Endodermal cell (in vitro differentiated cells): ENCODE measurements at regions not wholly inside any gene's neighbourhood (a gene's known extent, or its start where the extent isn't known, plus 50 kb on each side); places are given as distances from the start of the nearest gene placed in this dataset.

Experiments
- DNase-seq: peaks from one replicate; pipeline ENCODE4 v3.0.0-alpha.2; 2017
- H3K27ac ChIP-seq: 2 replicates; pipeline ENCODE4 v1.5.1; 2013; ENCODE audit warnings: mild to moderate bottlenecking, low read depth, low read length, moderate library complexity
- H3K27me3 ChIP-seq: 2 replicates; pipeline ENCODE4 v1.6.1; 2013; ENCODE audit warnings: mild to moderate bottlenecking, low read length, moderate library complexity; ENCODE audit not compliant: insufficient read depth, control insufficient read depth, poor library complexity, severe bottlenecking
- H3K36me3 ChIP-seq: 2 replicates; pipeline ENCODE4 v1.7.0; 2013; ENCODE audit warnings: mild to moderate bottlenecking, low read length, moderate library complexity; ENCODE audit not compliant: control insufficient read depth, insufficient read depth
- H3K4me1 ChIP-seq: one replicate; pipeline ENCODE4 v1.7.0; 2013; ENCODE audit warnings: low read length; ENCODE audit not compliant: control insufficient read depth, insufficient read depth
- H3K4me3 ChIP-seq: 2 replicates; pipeline ENCODE4 v1.5.1; 2013; ENCODE audit warnings: mild to moderate bottlenecking, low read length, moderate library complexity
- H3K9ac ChIP-seq: 2 replicates; pipeline ENCODE4 v1.6.1; 2013; ENCODE audit warnings: mild to moderate bottlenecking, low read length, moderate library complexity; ENCODE audit not compliant: poor library complexity, severe bottlenecking; ENCODE audit errors: extremely low read depth
- H3K9me3 ChIP-seq: 2 replicates; pipeline ENCODE4 v1.6.1; 2013; ENCODE audit warnings: mild to moderate bottlenecking, low read length, moderate library complexity; ENCODE audit not compliant: control insufficient read depth
- H3K27ac Mint-ChIP-seq: 2 replicates; pipeline ENCODE4 v1.8.0; 2020; ENCODE audit warnings: mixed read lengths
- H3K27me3 Mint-ChIP-seq: 2 replicates; pipeline ENCODE4 v1.8.0; 2021; ENCODE audit warnings: mild to moderate bottlenecking, mixed read lengths; ENCODE audit not compliant: insufficient read depth
- H3K36me3 Mint-ChIP-seq: 2 replicates; pipeline ENCODE4 v1.8.0; 2020; ENCODE audit warnings: low read depth, mixed read lengths
- H3K4me1 Mint-ChIP-seq: 2 replicates; pipeline ENCODE4 v1.8.0; 2020; ENCODE audit warnings: mixed read lengths
- H3K4me3 Mint-ChIP-seq: 2 replicates; pipeline ENCODE4 v1.8.0; 2020; ENCODE audit warnings: mild to moderate bottlenecking, moderate library complexity, mixed read lengths
- H3K9me3 Mint-ChIP-seq: 2 replicates; pipeline ENCODE4 v1.8.0; 2020; ENCODE audit warnings: mild to moderate bottlenecking, mixed read lengths
- WGBS, 2 experiments: methylation state at CpG; one replicate each; pipeline versions ENCODE4 v1.1.5 to v1.1.7; 2013; ENCODE audit warnings: missing lambda C conversion rate in 2 of 2, mixed read lengths in 1 of 2; ENCODE audit not compliant: insufficient coverage in 1 of 2, insufficient read length in 1 of 2; 5-methylcytosine and 5-hydroxymethylcytosine counted together
- TF ChIP-seq, protein P1 (sequence below): fragments of 200-600 bp; sonication (generic); conservative IDR thresholded peaks from 2 replicates; pipeline ENCODE4 v1.5.0; 2021; ENCODE audit warnings: antibody characterized with exemption, mild to moderate bottlenecking

DNA sequence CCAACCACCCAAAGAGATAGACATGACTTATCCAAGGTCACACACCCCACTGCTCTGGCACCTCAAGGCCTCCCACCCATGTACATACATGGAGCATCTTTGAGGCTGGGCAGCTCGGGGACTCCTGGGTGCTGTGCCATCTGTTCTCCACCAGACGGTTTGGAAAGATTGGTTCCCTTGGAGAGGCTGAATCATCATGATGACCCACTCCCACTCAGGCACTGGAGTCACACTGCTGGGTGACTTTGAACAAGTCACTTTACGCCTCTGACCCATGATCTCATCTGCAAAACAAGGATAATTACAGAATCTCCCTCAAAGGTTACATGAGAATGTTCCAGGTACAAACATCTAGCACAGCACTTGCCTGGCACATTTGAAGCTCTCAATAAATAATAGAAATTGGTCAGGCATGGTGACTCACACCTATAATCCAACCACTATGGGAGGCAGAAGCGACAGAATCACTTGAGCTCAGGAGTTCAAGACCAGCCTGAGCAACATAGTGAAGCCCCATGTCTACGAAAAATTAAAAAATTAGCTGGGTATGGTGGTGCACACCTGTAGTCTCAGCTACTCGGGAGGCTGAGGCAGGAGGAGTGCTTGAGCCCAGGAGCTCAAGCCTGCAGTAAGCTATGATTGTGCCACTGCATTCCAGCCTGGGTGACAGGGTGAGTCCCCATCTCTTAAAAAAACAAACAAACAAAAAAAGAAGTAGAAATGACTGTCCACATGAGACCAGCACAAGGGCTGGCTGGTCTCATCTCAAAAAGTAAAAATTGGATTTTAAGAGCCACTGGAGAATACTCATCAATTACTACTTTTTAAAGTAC lies 74.9 kb downstream of the RRAGC start:
- H3K9me3 Mint-ChIP-seq, result no peaks in the 10 kb centered on the region
- DNase-seq, result no peak
- Histone ChIP-seq H3K9ac (no peak overlapping the region), H3K36me3 (no peaks in the 10 kb centered on the region), H3K4me3 (no peak overlapping the region), H3K4me1 (no peaks in the 10 kb centered on the region), H3K27me3 (peaks cover 76% of the 10 kb centered on the region), H3K27ac (no peak overlapping the region), H3K9me3 (no peaks in the 10 kb centered on the region)
- WGBS, 2 experiments, result 94 to 96% methylated on average over 4 to 6 of the region's 6 CpGs
- H3K27ac Mint-ChIP-seq, result no peak overlapping the region
- no peak overlapping the region for H3K4me3 Mint-ChIP-seq
- peaks cover 19% of the 10 kb centered on the region for H3K4me1 Mint-ChIP-seq
- no peaks in the 10 kb centered on the region for H3K36me3 Mint-ChIP-seq
- peaks cover 67% of the 10 kb centered on the region for H3K27me3 Mint-ChIP-seq
- TF ChIP-seq, protein P1, sequence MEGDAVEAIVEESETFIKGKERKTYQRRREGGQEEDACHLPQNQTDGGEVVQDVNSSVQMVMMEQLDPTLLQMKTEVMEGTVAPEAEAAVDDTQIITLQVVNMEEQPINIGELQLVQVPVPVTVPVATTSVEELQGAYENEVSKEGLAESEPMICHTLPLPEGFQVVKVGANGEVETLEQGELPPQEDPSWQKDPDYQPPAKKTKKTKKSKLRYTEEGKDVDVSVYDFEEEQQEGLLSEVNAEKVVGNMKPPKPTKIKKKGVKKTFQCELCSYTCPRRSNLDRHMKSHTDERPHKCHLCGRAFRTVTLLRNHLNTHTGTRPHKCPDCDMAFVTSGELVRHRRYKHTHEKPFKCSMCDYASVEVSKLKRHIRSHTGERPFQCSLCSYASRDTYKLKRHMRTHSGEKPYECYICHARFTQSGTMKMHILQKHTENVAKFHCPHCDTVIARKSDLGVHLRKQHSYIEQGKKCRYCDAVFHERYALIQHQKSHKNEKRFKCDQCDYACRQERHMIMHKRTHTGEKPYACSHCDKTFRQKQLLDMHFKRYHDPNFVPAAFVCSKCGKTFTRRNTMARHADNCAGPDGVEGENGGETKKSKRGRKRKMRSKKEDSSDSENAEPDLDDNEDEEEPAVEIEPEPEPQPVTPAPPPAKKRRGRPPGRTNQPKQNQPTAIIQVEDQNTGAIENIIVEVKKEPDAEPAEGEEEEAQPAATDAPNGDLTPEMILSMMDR, result no peak

DNA sequence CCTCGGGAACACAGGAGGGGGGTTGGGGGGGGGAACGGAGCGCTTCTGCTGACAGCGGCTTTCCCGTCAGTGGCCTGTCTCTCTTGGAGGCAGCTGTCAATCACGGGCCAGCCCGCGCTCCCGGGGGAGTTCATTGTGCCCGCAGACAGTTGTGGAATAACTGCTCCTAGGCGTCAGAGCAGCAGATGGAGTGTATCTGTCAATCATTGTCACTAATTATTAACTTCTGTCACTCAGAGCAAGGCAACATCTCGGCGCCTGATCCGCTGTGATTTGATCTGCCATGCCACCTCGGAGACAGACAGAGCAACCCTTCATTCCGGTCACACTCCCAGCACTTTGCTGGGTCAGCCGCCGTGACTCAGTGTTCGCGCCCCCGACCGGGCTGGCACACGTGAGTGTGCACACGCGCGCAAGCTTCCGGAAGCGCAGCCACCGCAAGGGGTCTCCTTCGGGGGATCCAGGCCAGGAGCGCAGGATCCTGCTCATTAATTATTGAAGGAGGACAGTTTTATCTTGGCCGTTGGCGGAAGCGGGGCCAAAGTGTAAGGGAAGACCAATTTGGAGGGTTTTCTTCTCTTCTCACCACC lies 75.8 kb downstream of the RRAGC start:
- Mint-ChIP-seq H3K36me3 (no peaks in the 10 kb centered on the region), H3K27ac (no peak overlapping the region)
- no peak for DNase-seq

DNA sequence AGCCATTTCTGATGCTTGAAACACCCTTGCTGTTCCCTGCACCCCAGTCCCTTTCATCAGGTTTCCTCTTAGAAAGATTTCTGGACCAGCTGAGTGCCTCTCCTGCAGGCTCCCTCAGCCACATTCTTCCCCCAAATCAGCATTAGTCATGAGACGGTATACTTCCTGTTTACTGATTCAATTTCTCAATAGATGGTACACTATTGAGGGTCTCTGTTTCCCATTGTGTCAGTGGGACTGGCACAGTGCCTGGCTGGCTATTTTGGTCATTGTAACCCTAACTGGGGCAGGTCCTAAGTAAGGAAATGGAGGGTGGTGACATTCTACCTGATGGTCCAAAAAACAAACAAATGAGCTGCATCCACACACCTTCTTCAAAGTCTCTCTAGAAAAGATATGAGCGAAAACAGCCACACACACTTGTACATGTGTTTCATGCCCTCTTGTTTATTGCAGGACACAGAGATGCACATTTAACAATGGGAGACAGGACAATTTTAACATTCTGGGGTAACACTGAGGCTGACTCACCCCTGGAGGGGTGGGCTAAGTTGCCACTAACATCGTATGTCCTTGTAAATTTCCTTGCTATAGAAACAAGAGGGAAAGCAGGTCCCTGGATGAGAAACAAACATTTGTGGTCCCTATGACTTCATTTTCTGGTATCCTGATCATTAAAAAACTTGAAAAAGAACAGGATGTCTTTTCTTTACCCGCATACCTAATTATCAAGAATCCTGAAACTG lies 77.5 kb downstream of the RRAGC start:
- DNase-seq, result no peak
- WGBS, 2 experiments, result 85 to 91% methylated on average over 3 to 4 of the region's 4 CpGs
- H3K9me3 Mint-ChIP-seq, result no peaks in the 10 kb centered on the region
- H3K27me3 ChIP-seq, result peaks cover 73% of the 10 kb centered on the region
- H3K27me3 Mint-ChIP-seq, result peaks cover 64% of the 10 kb centered on the region
- H3K27ac ChIP-seq, result no peak overlapping the region
- H3K36me3 ChIP-seq, result no peaks in the 10 kb centered on the region
- H3K9ac ChIP-seq, result no peak overlapping the region
- no peak overlapping the region for H3K4me3 Mint-ChIP-seq
- peaks cover 3% of the 10 kb centered on the region for H3K4me1 ChIP-seq
- no peaks in the 10 kb centered on the region for H3K9me3 ChIP-seq
- no peaks in the 10 kb centered on the region for H3K36me3 Mint-ChIP-seq
- H3K27ac Mint-ChIP-seq, result no peak overlapping the region
- TF ChIP-seq, protein P1, result no peak
- H3K4me3 ChIP-seq, result no peak overlapping the region
- H3K4me1 Mint-ChIP-seq, result peaks cover 7% of the 10 kb centered on the region

More for the DNA sequence above, 75.8 kb downstream of the RRAGC start:
- H3K27ac ChIP-seq, result peak overlapping the region; percentile 51
- TF ChIP-seq, protein P1, result no peak
- 73 to 74% methylated on average over 26 to 34 of the region's 34 CpGs for WGBS, 2 experiments
- H3K4me1 ChIP-seq, result peaks cover 3% of the 10 kb centered on the region
- peaks cover 12% of the 10 kb centered on the region for H3K4me1 Mint-ChIP-seq
- H3K27me3 ChIP-seq, result peaks cover 72% of the 10 kb centered on the region
- H3K9ac ChIP-seq, result no peak overlapping the region
- no peak overlapping the region for H3K4me3 Mint-ChIP-seq
- no peaks in the 10 kb centered on the region for H3K36me3 ChIP-seq
- no peak overlapping the region for H3K4me3 ChIP-seq
- H3K27me3 Mint-ChIP-seq, result peaks cover 63% of the 10 kb centered on the region
- no peaks in the 10 kb centered on the region for H3K9me3 ChIP-seq
- H3K9me3 Mint-ChIP-seq, result no peaks in the 10 kb centered on the region
